NCI-H526 (cell line): ENCODE measurements at regions not wholly inside any gene's neighbourhood (a gene's known extent, or its start where the extent isn't known, plus 50 kb on each side); places are given as distances from the start of the nearest gene placed in this dataset.

ENCODE experiments used
- DNase-seq, 2 experiments: peaks; one replicate each; lab custom pipeline; 2025; lab: John Stamatoyannopoulos, UW

DNA sequence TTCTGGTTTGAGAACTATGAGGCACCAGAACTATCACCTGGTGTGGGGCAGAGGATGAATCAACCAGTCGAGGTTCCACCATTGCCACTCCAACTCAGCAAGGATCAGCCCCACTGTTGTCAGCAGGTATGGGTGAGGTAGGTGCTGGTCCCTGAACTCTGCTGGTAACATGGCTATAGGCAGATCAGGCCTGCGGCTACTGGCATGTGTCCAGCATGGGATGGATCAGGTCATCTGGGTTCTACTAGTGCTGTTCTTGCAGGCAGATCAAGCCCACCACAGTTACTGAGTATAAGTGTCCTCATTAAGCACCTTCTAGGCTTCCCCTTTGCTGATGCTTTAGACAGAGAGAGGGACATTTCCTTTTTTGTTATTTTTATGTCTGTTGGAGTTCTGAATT is 71.7 kb downstream of the GABRA6 start:
- DNase-seq: no peak

DNA sequence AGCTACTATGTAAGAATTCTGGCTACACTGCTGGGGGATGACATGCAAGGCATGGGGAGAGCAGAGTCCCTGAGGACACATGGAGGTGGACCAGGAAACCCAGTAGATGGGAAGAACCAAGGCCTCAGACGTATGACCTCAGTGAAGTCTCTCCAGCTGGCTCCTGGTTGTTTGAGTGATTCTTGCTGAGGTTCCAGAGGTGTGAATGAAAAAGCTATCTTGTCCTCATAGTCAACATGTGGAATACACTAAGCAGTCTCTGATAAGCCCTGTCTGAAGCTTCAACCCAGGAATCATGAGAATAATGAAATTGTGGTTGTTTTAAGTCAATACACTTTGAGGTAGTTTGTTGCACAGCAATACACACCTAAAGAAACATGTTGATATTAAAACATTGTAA is 78.0 kb downstream of the GABRA6 start:
- DNase-seq: no peak

DNA sequence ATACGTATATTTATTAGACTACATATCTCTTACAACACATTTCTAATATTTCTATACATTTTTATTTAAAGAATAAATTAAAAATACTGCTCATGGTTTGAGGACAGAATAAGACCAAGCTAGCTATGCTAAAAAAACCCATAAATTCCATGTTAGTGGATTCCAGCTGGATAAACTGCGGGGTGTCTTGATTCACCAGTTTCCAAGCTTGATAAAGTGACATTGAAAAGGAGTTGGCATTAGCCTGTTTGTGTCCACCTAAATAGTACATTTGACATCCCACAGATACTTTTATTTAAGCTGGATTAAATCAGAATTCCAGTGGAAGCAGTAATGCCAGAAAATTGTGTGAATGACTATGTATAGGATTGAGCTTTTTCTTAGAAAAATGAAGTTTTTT is 80.1 kb downstream of the GABRA6 start:
- DNase-seq: no peak

DNA sequence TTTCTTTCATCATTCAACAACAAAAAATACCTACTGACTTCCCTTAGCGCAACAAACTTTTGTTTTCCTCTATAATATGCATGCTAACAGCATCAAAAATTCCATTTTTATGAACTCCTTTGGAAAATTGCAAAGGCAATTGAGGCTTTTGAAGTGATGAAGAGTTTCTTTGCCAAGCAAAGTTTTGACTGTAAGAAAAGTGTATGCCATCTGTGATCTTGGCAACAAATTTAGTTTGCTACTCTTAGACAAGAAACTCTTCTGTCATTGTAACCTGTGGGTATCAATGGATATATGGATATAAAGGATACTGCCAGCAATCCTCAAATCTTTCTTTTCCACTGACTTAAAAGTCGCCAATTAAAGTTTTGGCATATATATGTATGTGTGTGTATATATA is 72.0 kb upstream of the GABRA1 start:
- DNase-seq: no peak

DNA sequence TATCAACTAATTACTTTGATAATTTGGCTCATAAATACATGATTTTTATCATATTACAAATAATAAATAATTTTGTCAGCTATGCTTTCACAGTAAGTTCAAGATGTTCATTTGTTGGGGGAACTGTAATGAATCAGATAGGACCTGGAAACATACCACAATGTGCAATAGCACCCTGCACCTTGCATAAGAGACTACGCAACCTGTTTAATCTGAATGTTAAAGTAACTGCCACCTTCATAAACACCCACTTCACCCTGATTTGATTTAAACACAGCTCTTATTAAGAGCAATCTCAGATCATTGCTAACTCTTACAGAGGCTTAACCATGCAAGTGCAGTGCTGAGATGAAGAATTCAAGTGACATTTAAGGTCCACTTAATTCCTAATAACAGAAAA is 69.1 kb upstream of the GABRA1 start:
- DNase-seq: no peak

DNA sequence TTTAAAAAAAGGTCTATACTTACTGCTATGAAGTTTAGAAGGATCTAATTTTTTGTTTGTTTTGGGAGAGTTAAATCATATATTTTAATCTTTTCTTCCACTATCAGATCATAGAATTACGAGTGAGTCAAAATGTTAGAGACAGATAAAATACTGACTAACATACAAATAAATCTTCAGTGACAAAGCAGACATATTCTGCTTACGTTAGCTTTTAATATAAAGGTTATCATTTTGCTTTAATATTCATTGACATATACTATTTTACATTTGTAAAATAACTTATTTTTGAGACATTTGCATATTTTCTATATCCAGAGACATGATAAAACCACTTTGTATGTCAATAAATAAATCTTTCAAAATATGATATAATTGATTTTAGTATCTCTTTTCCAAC is 64.6 kb upstream of the GABRA1 start:
- DNase-seq: no peak

DNA sequence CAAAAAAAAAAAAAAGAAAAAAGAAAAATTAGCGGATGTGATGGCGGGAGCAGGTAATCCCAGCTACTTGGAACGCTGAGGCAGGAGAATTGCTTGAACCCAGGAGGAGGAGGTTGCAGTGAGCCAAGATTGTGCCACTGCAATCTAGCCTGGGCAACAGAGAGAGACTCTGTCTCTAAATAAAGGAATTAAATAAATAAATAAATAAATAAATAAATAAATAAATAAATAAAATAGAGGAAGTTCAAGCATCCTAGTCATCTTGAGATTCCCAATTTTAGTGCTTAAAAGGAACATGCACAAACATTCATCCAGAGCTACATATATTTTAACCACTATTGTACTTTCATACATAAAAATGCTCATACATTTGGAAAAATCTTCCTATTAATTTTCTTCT is 61.2 kb upstream of the GABRA1 start:
- no peak for DNase-seq

DNA sequence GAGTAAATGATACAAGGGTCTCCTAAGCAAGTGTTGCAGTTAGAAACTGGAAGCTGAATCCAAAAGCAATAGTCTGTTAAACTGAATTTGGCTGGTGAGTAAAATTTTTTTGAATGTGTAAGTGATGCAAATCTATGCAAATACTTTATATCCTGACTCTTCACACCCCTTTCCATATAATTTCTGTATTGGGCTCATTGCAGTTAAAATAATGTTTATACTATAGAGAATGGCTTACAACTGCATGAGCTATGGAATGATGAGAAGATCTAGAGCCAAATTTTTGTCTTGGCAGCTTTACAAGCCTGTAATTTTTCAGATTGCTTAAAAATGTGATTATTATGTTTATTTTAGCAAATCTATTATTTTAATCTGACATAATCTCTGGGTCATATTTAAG is 57.0 kb upstream of the GABRA1 start:
- peak; percentile 48 to 54 for DNase-seq
